DMS79 treated with DMSO at 0.1 percent for 48 hours (cell line): ENCODE measurements at regions not wholly inside any gene's neighbourhood (a gene's known extent, or its start where the extent isn't known, plus 50 kb on each side); places are given as distances from the start of the nearest gene placed in this dataset.
"Not testable (repeated sequence)": the region's sequence is repeated elsewhere in the genome, so short reads cannot be mapped to it uniquely, and the experiment has no call there.

Experiments
- DNase-seq: peaks from one replicate; lab custom pipeline; 2025; lab: John Stamatoyannopoulos, UW

- not testable (repeated sequence) for DNase-seq
Observed at GRCh38 chr13:52565324-52565723, 76.9 kb upstream of the HNRNPA1L2 start.

GRCh38 chr13:52569904-52570602 is 72.2 kb upstream of the HNRNPA1L2 start:
- peak; percentile 1 for DNase-seq

GRCh38 chr13:52571163-52571562 is 71.1 kb upstream of the HNRNPA1L2 start:
- DNase-seq, result not testable (repeated sequence)

DNA sequence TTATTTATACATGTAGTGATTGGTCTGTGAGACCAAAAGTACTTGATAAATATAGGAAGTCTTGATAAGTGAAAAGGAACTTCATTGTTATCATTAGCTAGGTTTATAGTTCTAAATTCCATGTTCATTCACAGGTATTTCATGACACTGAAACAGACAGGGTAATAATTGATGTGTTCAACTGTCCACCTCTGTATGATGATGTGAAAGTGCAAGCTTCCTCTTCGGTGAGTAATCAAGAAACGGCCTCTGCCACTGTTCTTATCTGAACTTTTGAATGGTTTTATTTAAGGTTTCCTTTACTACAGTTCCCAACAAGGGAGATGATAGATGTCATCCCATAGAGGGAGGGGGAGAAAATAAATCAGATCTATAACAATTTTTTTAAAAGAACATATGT is 59.3 kb upstream of the HNRNPA1L2 start:
- not testable (repeated sequence) for DNase-seq
